Esophagus squamous epithelium (tissue), 4 donors: ENCODE measurements at regions not wholly inside any gene's neighbourhood (a gene's known extent, or its start where the extent isn't known, plus 50 kb on each side); places are given as distances from the start of the nearest gene placed in this dataset.
"Not testable (repeated sequence)": the region's sequence is repeated elsewhere in the genome, so short reads cannot be mapped to it uniquely, and the experiment has no call there.

ENCODE experiments used
- CTCF ChIP-seq, 6 experiments: fragments of 450-650 bp in 4 of 6; fragments of 200-600 bp in 2 of 6; sonication (generic) in 2 of 6; IDR thresholded peaks; one replicate each; pipeline ENCODE4 v1.5.1; 2016 to 2019; ENCODE audit warnings: antibody characterized with exemption in 6 of 6, mild to moderate bottlenecking in 4 of 6, moderate library complexity in 4 of 6
- POLR2A ChIP-seq, 4 donors: fragments of 450-650 bp; IDR thresholded peaks; one replicate each; pipeline ENCODE4 v1.6.1; 2017; ENCODE audit warnings: antibody characterized with exemption in 4 of 4, mild to moderate bottlenecking in 4 of 4, moderate library complexity in 3 of 4

GRCh38 chr7:131158244-131158636 lies 169.4 kb upstream of the MKLN1 start:
- not testable (repeated sequence) for TF ChIP-seq CTCF, POLR2A (IDR thresholded peaks at IDR 0.05)
